ENCODE measurements at regions not wholly inside any gene's neighbourhood (a gene's known extent, or its start where the extent isn't known, plus 50 kb on each side); places are given as distances from the start of the nearest gene placed in this dataset.

GRCh38 chr22:49334976-49335375, 492.7 kb downstream of the BRD1 start:
- DNase-seq: no peak

GRCh38 chr22:49334449-49334789, 493.3 kb downstream of the BRD1 start:
- CTCF ChIA-PET: no interaction called here
- Mint-ChIP-seq H3K9me3 (no peaks in the 10 kb centered on the region), H3K27ac (no peak overlapping the region), H3K4me1 (ENCODE audit: low read depth) (no peaks in the 10 kb centered on the region), H3K36me3 (ENCODE audit: low read depth) (no peaks in the 10 kb centered on the region), H3K4me3 (no peak overlapping the region), H3K27me3 (ENCODE audit: low read depth) (peaks cover 1% of the 10 kb centered on the region)
- no peak for DNase-seq
- intact Hi-C loops (cut with micrococcal nuclease): no loop called here

More at GRCh38 chr22:49334976-49335375, 492.7 kb downstream of the BRD1 start:
- intact Hi-C loops (cut with micrococcal nuclease): no loop called here
- Mint-ChIP-seq H3K27me3 (ENCODE audit: low read depth) (peaks cover 4% of the 10 kb centered on the region), H3K4me3 (no peak overlapping the region), H3K9me3 (no peaks in the 10 kb centered on the region), H3K36me3 (ENCODE audit: low read depth) (no peaks in the 10 kb centered on the region), H3K27ac (no peak overlapping the region), H3K4me1 (ENCODE audit: low read depth) (no peaks in the 10 kb centered on the region)
- CTCF ChIA-PET: no interaction called here

- intact Hi-C loops (cut with micrococcal nuclease): no loop called here
- DNase-seq: no peak
- H3K27me3 Mint-ChIP-seq (ENCODE audit: low read depth): no peaks in the 10 kb centered on the region
- CTCF ChIA-PET: no interaction called here
- H3K4me1 Mint-ChIP-seq (ENCODE audit: low read depth): no peaks in the 10 kb centered on the region
- no peaks in the 10 kb centered on the region for H3K9me3 Mint-ChIP-seq
- H3K4me3 Mint-ChIP-seq: no peak overlapping the region
- no peaks in the 10 kb centered on the region for H3K36me3 Mint-ChIP-seq (ENCODE audit: low read depth)
- H3K27ac Mint-ChIP-seq: no peak overlapping the region
These were observed 494.5 kb downstream of the BRD1 start for GRCh38 chr22:49333206-49333605.

- CTCF ChIA-PET: no interaction called here
- Mint-ChIP-seq H3K4me1 (ENCODE audit: low read depth) (no peaks in the 10 kb centered on the region), H3K36me3 (ENCODE audit: low read depth) (no peaks in the 10 kb centered on the region), H3K27ac (no peak overlapping the region), H3K4me3 (no peak overlapping the region), H3K27me3 (ENCODE audit: low read depth) (no peaks in the 10 kb centered on the region), H3K9me3 (no peaks in the 10 kb centered on the region)
- intact Hi-C loops (cut with micrococcal nuclease): no loop called here
- DNase-seq: no peak
These were observed 495.0 kb downstream of the BRD1 start for GRCh38 chr22:49332691-49333090.

GRCh38 chr22:49331878-49332277, 495.8 kb downstream of the BRD1 start:
- H3K4me1 Mint-ChIP-seq (ENCODE audit: low read depth): no peaks in the 10 kb centered on the region
- H3K9me3 Mint-ChIP-seq: peaks cover 4% of the 10 kb centered on the region
- H3K27me3 Mint-ChIP-seq (ENCODE audit: low read depth): no peaks in the 10 kb centered on the region
- no peak overlapping the region for H3K4me3 Mint-ChIP-seq
- intact Hi-C loops (cut with micrococcal nuclease): no loop called here
- DNase-seq: no peak
- H3K36me3 Mint-ChIP-seq (ENCODE audit: low read depth): peaks cover 1% of the 10 kb centered on the region
- H3K27ac Mint-ChIP-seq: no peak overlapping the region
- CTCF ChIA-PET: no interaction called here

- H3K4me1 Mint-ChIP-seq (ENCODE audit: low read depth): no peaks in the 10 kb centered on the region
- DNase-seq: no peak
- H3K27me3 Mint-ChIP-seq (ENCODE audit: low read depth): no peaks in the 10 kb centered on the region
- no peak overlapping the region for H3K4me3 Mint-ChIP-seq
- intact Hi-C loops (cut with micrococcal nuclease): no loop called here
- CTCF ChIA-PET: no interaction called here
- H3K36me3 Mint-ChIP-seq (ENCODE audit: low read depth): peaks cover 1% of the 10 kb centered on the region
- H3K9me3 Mint-ChIP-seq: peaks cover 6% of the 10 kb centered on the region
- no peak overlapping the region for H3K27ac Mint-ChIP-seq
These were observed 496.4 kb downstream of the BRD1 start for GRCh38 chr22:49331223-49331815.

GRCh38 chr22:49330421-49331222, 497.1 kb downstream of the BRD1 start:
- no peak overlapping the region for H3K27ac Mint-ChIP-seq

GRCh38 chr22:49329636-49330035, 498.0 kb downstream of the BRD1 start:
- no peak overlapping the region for H3K4me3 Mint-ChIP-seq
- no peak for DNase-seq
- CTCF ChIA-PET: no interaction called here
- peaks cover 6% of the 10 kb centered on the region for H3K9me3 Mint-ChIP-seq
- H3K36me3 Mint-ChIP-seq (ENCODE audit: low read depth): peaks cover 1% of the 10 kb centered on the region
- peaks cover under 1% of the 10 kb centered on the region for H3K4me1 Mint-ChIP-seq (ENCODE audit: low read depth)
- H3K27ac Mint-ChIP-seq: no peak overlapping the region
- no peaks in the 10 kb centered on the region for H3K27me3 Mint-ChIP-seq (ENCODE audit: low read depth)
- intact Hi-C loops (cut with micrococcal nuclease): no loop called here

More at GRCh38 chr22:49330421-49331222, 497.1 kb downstream of the BRD1 start:
- no peaks in the 10 kb centered on the region for H3K27me3 Mint-ChIP-seq (ENCODE audit: low read depth)
- no peak overlapping the region for H3K4me3 Mint-ChIP-seq
- no peaks in the 10 kb centered on the region for H3K4me1 Mint-ChIP-seq (ENCODE audit: low read depth)
- intact Hi-C loops (cut with micrococcal nuclease): no loop called here
- H3K9me3 Mint-ChIP-seq: peaks cover 6% of the 10 kb centered on the region
- no peak for DNase-seq
- CTCF ChIA-PET: no interaction called here
- peaks cover 1% of the 10 kb centered on the region for H3K36me3 Mint-ChIP-seq (ENCODE audit: low read depth)

GRCh38 chr22:49328630-49329405, 498.9 kb downstream of the BRD1 start:
- no peak for DNase-seq
- H3K27me3 Mint-ChIP-seq (ENCODE audit: low read depth): no peaks in the 10 kb centered on the region
- peaks cover 2% of the 10 kb centered on the region for H3K4me1 Mint-ChIP-seq (ENCODE audit: low read depth)
- peaks cover 6% of the 10 kb centered on the region for H3K9me3 Mint-ChIP-seq
- intact Hi-C loops (cut with micrococcal nuclease): no loop called here
- CTCF ChIA-PET: no interaction called here
- peaks cover 1% of the 10 kb centered on the region for H3K36me3 Mint-ChIP-seq (ENCODE audit: low read depth)
- no peak overlapping the region for H3K4me3 Mint-ChIP-seq
- H3K27ac Mint-ChIP-seq: no peak overlapping the region

- no peak for DNase-seq
- H3K36me3 Mint-ChIP-seq (ENCODE audit: low read depth): peaks cover 1% of the 10 kb centered on the region
- intact Hi-C loops (cut with micrococcal nuclease): no loop called here
- H3K27ac Mint-ChIP-seq: no peak overlapping the region
- CTCF ChIA-PET: no interaction called here
- peaks cover 2% of the 10 kb centered on the region for H3K4me1 Mint-ChIP-seq (ENCODE audit: low read depth)
- peaks cover 6% of the 10 kb centered on the region for H3K9me3 Mint-ChIP-seq
- H3K4me3 Mint-ChIP-seq: no peak overlapping the region
- H3K27me3 Mint-ChIP-seq (ENCODE audit: low read depth): peaks cover 4% of the 10 kb centered on the region
These were observed 499.6 kb downstream of the BRD1 start for GRCh38 chr22:49328118-49328475.

- Mint-ChIP-seq H3K4me1 (ENCODE audit: low read depth) (peaks cover 2% of the 10 kb centered on the region), H3K9me3 (peaks cover 6% of the 10 kb centered on the region), H3K27ac (no peak overlapping the region), H3K4me3 (no peak overlapping the region), H3K27me3 (ENCODE audit: low read depth) (peaks cover 7% of the 10 kb centered on the region), H3K36me3 (ENCODE audit: low read depth) (peaks cover 1% of the 10 kb centered on the region)
- no peak for DNase-seq
- CTCF ChIA-PET: no interaction called here
- intact Hi-C loops (cut with micrococcal nuclease): no loop called here
These were observed 500.1 kb downstream of the BRD1 start for GRCh38 chr22:49327411-49328117.

GRCh38 chr22:49326558-49326957, 501.1 kb downstream of the BRD1 start:
- Mint-ChIP-seq H3K4me1 (ENCODE audit: low read depth) (peaks cover 2% of the 10 kb centered on the region), H3K36me3 (ENCODE audit: low read depth) (peaks cover 1% of the 10 kb centered on the region), H3K4me3 (no peak overlapping the region), H3K27ac (no peak overlapping the region), H3K9me3 (peaks cover 6% of the 10 kb centered on the region), H3K27me3 (ENCODE audit: low read depth) (peaks cover 13% of the 10 kb centered on the region)
- CTCF ChIA-PET: no interaction called here
- intact Hi-C loops (cut with micrococcal nuclease): no loop called here
- DNase-seq: no peak

All from activated naive CD4-positive, alpha-beta T cell treated with anti-CD3 and anti-CD28 coated beads for 36 hours (primary cell).